GM21367 (cell line): ENCODE measurements at regions not wholly inside any gene's neighbourhood (a gene's known extent, or its start where the extent isn't known, plus 50 kb on each side); places are given as distances from the start of the nearest gene placed in this dataset.

Experiments
- ATAC-seq: cut with Tn5 transposase; IDR thresholded peaks from one replicate; pipeline ENCODE4 v1.9.1; 2021; ENCODE audit not compliant: unreplicated experiment

- no peak for ATAC-seq
These were observed 165.2 kb upstream of the DEFB112 start for GRCh38 chr6:50214937-50215336.

DNA sequence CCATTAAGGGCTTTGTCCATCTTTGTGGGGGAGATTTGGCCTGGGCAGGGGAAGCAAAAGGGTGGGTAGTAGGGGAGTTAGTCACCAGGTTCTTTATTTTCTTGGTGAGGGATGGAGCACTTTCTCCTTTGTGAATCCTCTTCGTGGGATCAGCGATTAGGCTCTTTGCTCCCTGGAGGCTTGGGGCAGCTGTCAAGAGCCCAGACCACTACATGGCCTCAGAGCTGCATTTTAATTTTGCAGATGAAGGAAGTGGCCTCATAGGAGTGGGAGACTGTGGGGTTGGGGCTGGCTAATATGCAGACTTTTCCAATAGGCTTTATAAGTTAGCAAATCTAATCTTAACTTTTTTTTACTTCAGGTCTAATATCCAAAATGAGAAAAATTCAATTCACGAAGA lies 168.1 kb upstream of the DEFB112 start:
- no peak for ATAC-seq

GRCh38 chr6:50236164-50236563 lies 186.4 kb upstream of the DEFB112 start:
- ATAC-seq, result no peak

GRCh38 chr6:50239853-50240252 lies 190.1 kb upstream of the DEFB112 start:
- ATAC-seq, result no peak

DNA sequence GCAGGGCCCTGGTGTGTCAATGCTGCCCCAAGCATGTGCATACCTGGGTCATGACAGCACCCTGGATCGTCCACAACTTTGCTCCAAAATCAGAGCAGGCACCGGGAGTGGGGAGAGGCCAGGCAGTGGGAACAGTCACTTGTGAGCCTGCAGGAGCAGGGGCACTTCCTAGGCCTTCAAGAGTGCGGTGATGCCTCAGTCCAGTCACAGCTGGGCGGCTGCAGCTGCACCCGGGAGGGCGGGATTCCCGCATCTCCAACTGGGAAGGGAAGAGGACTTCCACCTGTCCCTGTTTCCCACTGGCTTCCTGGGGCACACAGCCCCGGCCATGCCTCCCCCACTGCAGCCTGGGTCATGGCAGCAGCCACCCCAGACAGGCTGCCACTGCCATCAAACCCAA lies 191.3 kb upstream of the DEFB112 start:
- no peak for ATAC-seq

DNA sequence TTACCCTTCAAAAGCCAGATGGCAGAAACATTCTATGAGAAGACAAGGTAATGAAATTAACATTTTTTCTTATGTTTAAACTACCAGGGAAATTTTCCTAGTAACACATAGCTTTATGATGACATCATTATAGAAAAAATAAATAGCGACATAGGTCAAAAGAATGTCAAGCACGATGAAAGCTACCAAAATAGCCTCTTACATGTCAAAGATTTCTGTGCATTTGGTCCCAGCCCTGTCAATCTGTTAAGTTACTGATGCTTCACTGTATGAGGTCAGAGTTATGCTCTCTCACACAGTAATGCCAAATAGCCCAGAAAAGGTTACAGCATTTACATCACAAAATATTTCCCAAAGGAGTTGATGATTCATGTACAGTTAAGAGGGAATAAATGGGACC lies 199.8 kb upstream of the DEFB112 start:
- no peak for ATAC-seq

DNA sequence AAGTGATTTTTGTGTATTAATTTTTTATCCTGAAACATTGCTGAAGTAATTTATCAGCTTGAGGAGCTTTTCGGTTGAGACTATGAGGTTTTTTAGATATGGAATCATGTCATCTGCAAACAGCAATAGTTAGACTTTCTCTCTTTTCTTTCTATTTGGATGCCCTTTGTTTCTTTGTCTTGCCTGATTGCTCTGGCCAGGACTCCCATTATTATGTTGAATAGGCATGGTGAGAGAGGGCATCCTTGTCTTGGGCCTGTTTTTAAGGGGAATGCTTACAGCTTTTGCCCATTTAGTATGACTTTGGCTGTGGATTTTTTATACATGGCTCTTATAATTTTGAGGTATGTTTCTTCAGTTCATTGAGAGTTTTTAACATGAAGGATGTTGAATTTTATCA lies 207.6 kb upstream of the DEFB112 start:
- no peak for ATAC-seq

GRCh38 chr6:50259903-50260302 lies 210.2 kb upstream of the DEFB112 start:
- no peak for ATAC-seq

DNA sequence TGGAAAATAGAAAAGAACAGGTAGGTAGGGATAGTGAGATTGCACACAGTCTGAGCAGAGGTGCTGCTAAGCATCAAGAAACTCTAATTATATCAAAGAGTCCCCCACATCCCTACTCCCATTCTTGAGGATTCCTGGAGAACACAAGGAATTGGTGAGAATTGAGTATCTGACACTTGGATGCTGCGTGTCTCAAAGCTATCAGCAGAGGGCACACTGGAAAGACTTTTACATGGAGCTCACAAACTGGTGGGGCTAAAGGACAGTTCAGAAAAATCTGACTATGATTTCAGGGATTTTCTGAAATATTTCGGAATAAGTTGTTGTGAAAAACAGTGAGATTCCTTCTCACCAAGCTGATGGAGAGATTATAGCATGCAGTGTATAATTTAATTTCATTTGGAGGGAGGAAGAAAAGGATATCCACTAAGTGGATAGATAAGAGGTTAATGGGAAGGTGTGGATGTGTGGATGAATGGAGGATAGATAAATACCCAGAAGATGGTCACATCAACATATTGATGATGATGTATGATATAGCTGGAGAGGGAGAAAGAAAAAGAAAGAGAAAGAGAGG lies 215.4 kb upstream of the DEFB112 start:
- ATAC-seq, result no peak

- no peak for ATAC-seq
These were observed 220.7 kb upstream of the DEFB112 start for GRCh38 chr6:50270415-50270814.

GRCh38 chr6:50271266-50271665 lies 221.5 kb upstream of the DEFB112 start:
- no peak for ATAC-seq

DNA sequence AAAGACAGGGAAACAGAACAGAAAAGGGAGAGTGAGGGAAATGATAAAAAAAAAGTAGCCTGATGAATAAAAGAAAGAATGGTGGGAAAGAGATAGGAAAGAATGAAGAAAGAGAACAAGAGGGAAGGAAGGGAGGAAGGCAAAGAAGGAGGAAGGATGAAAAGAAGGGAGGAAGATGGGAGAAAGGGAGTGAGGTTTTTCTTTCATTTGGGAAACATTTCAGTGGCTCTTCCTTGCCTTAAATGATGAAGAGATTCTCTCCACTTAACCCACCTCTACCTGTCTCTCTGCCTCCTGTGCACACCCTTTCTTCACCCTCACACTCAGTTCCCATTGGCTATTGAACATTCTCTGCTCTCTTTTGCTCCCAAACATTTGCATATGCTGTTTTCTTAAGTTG lies 222.1 kb upstream of the DEFB112 start:
- no peak for ATAC-seq

DNA sequence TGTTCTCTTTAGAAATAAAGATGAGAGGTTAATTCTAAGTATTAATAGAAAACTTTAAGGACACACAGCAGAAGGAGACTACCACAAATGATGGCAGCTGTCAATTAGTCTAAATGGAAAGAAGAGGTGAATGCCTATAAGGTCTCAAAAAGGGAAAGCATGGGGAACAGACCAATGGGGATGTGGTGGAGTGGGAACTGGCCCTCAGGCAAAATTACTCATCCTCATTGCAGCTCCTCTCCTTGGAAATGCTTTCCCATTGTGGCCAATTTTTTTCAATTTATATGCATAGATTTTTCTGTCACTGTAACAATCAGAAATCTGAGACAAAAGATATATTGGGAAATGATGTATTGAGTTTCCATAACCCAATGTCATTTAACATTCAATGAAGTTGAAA lies 222.9 kb upstream of the DEFB112 start:
- ATAC-seq, result no peak

DNA sequence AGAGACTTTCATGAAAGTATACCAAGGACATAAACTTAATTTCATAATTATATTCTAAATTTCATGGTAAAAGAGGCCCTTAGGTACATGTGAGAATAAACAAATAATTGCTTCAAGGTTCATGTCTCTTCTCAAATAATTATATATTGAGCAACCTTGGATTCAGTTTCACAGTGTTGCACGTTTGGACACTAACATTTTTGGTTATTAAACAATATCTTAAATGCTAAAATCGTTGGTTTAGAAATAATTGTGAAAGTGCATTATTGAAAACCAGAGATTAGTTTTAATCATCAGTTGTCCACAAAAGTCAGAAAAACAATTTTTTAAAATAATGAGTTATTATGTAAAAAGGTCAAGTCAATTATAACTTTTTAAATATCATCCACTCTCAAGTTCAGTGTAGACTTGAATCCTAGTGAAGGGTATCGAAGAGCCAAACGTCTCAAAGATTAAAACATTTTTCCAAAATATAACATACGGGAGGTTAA lies 227.1 kb upstream of the DEFB112 start:
- no peak for ATAC-seq

DNA sequence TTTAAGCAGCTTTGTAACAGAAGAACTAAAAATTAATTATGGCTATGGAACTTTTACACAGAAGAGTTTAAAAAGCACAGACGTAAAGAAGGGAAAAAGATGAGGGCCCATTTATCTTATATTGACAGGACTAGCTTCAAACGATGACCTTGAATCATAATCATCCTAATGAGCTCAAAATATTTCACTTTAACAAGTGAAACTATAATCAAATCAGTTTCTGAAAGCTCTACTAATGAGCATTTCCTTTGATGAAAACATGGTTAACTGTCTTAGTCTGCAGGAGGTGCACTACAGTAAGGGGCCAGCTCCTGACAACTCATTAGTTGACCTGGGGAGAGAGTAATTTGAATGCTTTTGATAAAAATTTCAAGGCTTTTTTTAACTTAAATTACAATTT lies 228.0 kb upstream of the DEFB112 start:
- no peak for ATAC-seq

- no peak for ATAC-seq
These were observed 228.9 kb upstream of the DEFB112 start for GRCh38 chr6:50278663-50279062.

DNA sequence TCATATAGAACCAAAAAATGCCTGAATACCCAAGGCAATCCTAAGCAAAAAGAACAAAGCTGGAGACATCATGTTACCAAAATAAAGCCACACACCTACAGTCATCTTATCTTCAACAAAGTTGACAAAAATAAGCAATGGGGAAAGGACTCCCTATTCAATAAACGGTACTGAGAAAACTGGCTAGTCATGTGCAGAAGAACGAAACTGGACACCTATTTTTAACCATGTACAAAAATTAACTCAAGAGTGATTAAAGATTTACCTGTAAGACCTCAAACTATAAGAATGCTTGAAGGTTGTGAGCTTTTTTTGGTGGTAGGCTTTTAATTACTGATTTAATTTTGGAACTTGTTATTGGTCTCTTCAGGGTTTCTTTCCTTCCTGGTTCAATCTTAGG lies 236.0 kb upstream of the DEFB112 start:
- no peak for ATAC-seq

- ATAC-seq, result no peak
These were observed 238.5 kb upstream of the DEFB112 start for GRCh38 chr6:50288241-50288640.

DNA sequence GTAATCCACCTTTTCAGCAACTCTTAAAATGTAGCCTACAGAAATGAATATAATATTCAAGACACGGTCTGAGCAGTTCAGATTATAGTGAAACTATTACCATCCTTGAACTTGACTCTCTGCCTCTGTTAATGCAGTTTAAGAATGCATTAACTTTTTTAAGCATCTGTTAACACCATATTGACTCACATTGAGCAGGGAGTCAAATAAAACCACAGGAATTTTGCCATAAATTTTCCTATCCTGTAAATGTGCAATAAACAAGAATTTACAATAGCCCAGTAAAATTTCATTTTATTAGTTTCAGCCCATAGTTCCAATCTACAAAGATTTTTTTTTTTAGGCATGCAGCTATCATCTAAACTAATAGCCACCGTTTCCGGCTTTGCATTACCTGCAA lies 239.2 kb upstream of the DEFB112 start:
- ATAC-seq, result no peak

DNA sequence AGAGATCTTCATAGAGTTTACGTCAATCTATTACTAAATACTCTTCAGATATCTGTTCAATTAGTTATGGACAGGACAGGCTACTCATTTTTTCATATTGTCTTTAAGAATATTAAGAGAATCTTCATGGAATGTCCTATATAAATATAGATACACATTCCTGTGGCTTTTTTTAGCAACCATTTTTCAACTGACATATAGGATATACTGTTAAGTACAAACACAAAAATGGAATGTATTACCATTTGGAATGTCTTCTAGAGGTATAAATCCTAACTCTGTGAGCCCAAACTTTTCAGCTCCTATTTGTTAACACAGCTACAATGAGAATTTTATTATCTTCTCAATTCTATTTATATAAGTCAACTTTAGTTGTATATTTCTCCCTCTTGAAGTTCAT lies 239.6 kb upstream of the DEFB112 start:
- no peak for ATAC-seq

- no peak for ATAC-seq
These were observed 251.6 kb upstream of the DEFB112 start for GRCh38 chr6:50301307-50301706.

GRCh38 chr6:50305660-50306059 lies 255.9 kb upstream of the DEFB112 start:
- ATAC-seq, result no peak

- no peak for ATAC-seq
These were observed 268.8 kb upstream of the DEFB112 start for GRCh38 chr6:50318536-50318935.

- ATAC-seq, result no peak
These were observed 280.6 kb upstream of the DEFB112 start for GRCh38 chr6:50330347-50330746.
